ENCODE measurements at regions not wholly inside any gene's neighbourhood (a gene's known extent, or its start where the extent isn't known, plus 50 kb on each side); places are given as distances from the start of the nearest gene placed in this dataset.

GRCh38 chr2:146908776-146909175, 936.1 kb upstream of the ACVR2A start:
- DNase-seq (ENCODE audit: low read depth, low spot score) (no peak), ATAC-seq (no peak)
- intact Hi-C loops (cut with micrococcal nuclease; ENCODE audit: unreplicated experiment): no loop called here
- no peak overlapping the region for H3K4me3 ChIP-seq (ENCODE audit: low read depth in 2 of 2, low read length in 2 of 2)
- no peaks in the 10 kb centered on the region for H3K36me3 ChIP-seq (ENCODE audit: control insufficient read depth, insufficient read depth, low read length)
- no peaks in the 10 kb centered on the region for H3K9me3 ChIP-seq (ENCODE audit: control insufficient read depth, insufficient read depth, low read depth, low read length)
- in situ Hi-C loops (cut with HindIII; ENCODE audit: low pct_unique_long_range_greater_than_20kb, low sequenced_read_pairs): no loop called here
- POLR2A ChIA-PET: no interaction called here
- BruUV-seq (replicated peaks): no TSS peak
- no peak overlapping the region for H3K27ac ChIP-seq (ENCODE audit: low read length)
- H3K27me3 ChIP-seq (ENCODE audit: control insufficient read depth, insufficient read depth, low read length): no peaks in the 10 kb centered on the region
- CTCF ChIA-PET: no interaction called here
- no peaks in the 10 kb centered on the region for H3K4me1 ChIP-seq (ENCODE audit: control insufficient read depth, insufficient read depth, low read length)
- TF ChIP-seq TCF7L2 (IDR thresholded peaks at IDR 0.05; ENCODE audit: low read depth, low read length) (no peak), CTCF (IDR thresholded peaks at IDR 0.05) (no peak), REST (IDR thresholded peaks at IDR 0.05; ENCODE audit: insufficient read depth in 1 of 2, low read depth in 2 of 2, low read length in 1 of 2) (no peak), POLR2AphosphoS5 (IDR thresholded peaks at IDR 0.05; ENCODE audit: low read depth, low read length) (no peak), SIN3A (IDR thresholded peaks at IDR 0.05; ENCODE audit: borderline replicate concordance, insufficient read depth, low read depth, low read length) (no peak)

- TF ChIP-seq CTCF (IDR thresholded peaks at IDR 0.05) (no peak), REST (IDR thresholded peaks at IDR 0.05; ENCODE audit: insufficient read depth in 1 of 2, low read depth in 2 of 2, low read length in 1 of 2) (no peak), SIN3A (IDR thresholded peaks at IDR 0.05; ENCODE audit: borderline replicate concordance, insufficient read depth, low read depth, low read length) (no peak), POLR2AphosphoS5 (IDR thresholded peaks at IDR 0.05; ENCODE audit: low read depth, low read length) (no peak), TCF7L2 (IDR thresholded peaks at IDR 0.05; ENCODE audit: low read depth, low read length) (no peak)
- BruUV-seq (replicated peaks): no TSS peak
- H3K9me3 ChIP-seq (ENCODE audit: control insufficient read depth, insufficient read depth, low read depth, low read length): no peaks in the 10 kb centered on the region
- H3K27ac ChIP-seq (ENCODE audit: low read length): no peak overlapping the region
- intact Hi-C loops (cut with micrococcal nuclease; ENCODE audit: unreplicated experiment): no loop called here
- ChIA-PET CTCF (no interaction called here), POLR2A (no interaction called here)
- DNase-seq (ENCODE audit: low read depth, low spot score) (no peak), ATAC-seq (no peak)
- H3K4me3 ChIP-seq (ENCODE audit: low read depth in 2 of 2, low read length in 2 of 2): no peak overlapping the region
- no peaks in the 10 kb centered on the region for H3K36me3 ChIP-seq (ENCODE audit: control insufficient read depth, insufficient read depth, low read length)
- in situ Hi-C loops (cut with HindIII; ENCODE audit: low pct_unique_long_range_greater_than_20kb, low sequenced_read_pairs): no loop called here
- no peaks in the 10 kb centered on the region for H3K27me3 ChIP-seq (ENCODE audit: control insufficient read depth, insufficient read depth, low read length)
- H3K4me1 ChIP-seq (ENCODE audit: control insufficient read depth, insufficient read depth, low read length): no peaks in the 10 kb centered on the region
Measured at GRCh38 chr2:146898083-146898482, 946.7 kb upstream of the ACVR2A start.
